Mesendoderm (in vitro differentiated cells): ENCODE measurements at regions not wholly inside any gene's neighbourhood (a gene's known extent, or its start where the extent isn't known, plus 50 kb on each side); places are given as distances from the start of the nearest gene placed in this dataset.

ENCODE experiments used
- DNase-seq: peaks from one replicate; pipeline ENCODE4 v3.0.0; 2013
- H2AK5ac ChIP-seq: 2 replicates; pipeline ENCODE4 v1.6.1; 2013; ENCODE audit warnings: low read length, inconsistent platforms
- H2BK120ac ChIP-seq: 2 replicates; pipeline ENCODE4 v1.6.1; 2013; ENCODE audit warnings: low read depth, mild to moderate bottlenecking, low read length, moderate library complexity, mixed read lengths
- H2BK15ac ChIP-seq: replicated peaks from 2 replicates; pipeline ENCODE4 v1.6.1; 2013; ENCODE audit warnings: low read depth, mild to moderate bottlenecking, moderate library complexity
- H2BK5ac ChIP-seq: 2 replicates; pipeline ENCODE4 v1.6.1; 2013; ENCODE audit warnings: low read length, inconsistent platforms
- H3K18ac ChIP-seq: 2 replicates; pipeline ENCODE4 v1.6.1; 2013; ENCODE audit warnings: mild to moderate bottlenecking, low read length, mixed read lengths
- H3K23ac ChIP-seq: one replicate; pipeline ENCODE4 v1.6.1; 2013; ENCODE audit warnings: low read length
- H3K27ac ChIP-seq: 2 replicates; pipeline ENCODE4 v1.5.1; 2013; ENCODE audit warnings: low read depth, mild to moderate bottlenecking, inconsistent platforms, low read length, moderate library complexity
- H3K27me3 ChIP-seq: 2 replicates; pipeline ENCODE4 v1.6.1; 2013; ENCODE audit warnings: low read length, control low read depth, mild to moderate bottlenecking, inconsistent platforms; ENCODE audit not compliant: insufficient read depth, poor library complexity
- H3K36me3 ChIP-seq: 2 replicates; pipeline ENCODE4 v1.6.1; 2013; ENCODE audit warnings: low read length, inconsistent platforms; ENCODE audit not compliant: control insufficient read depth, insufficient read depth
- H3K4ac ChIP-seq: one replicate; pipeline ENCODE4 v1.6.1; 2013; ENCODE audit warnings: low read depth, mild to moderate bottlenecking, low read length, moderate library complexity
- H3K4me1 ChIP-seq: 2 replicates; pipeline ENCODE4 v1.6.1; 2013; ENCODE audit warnings: low read depth, low read length, inconsistent platforms; ENCODE audit not compliant: control insufficient read depth
- H3K4me2 ChIP-seq: 2 replicates; pipeline ENCODE4 v1.6.1; 2013; ENCODE audit warnings: low read length
- H3K4me3 ChIP-seq: 2 replicates; pipeline ENCODE4 v1.5.1; 2013; ENCODE audit warnings: mild to moderate bottlenecking, low read length
- H3K56ac ChIP-seq: one replicate; pipeline ENCODE4 v1.6.1; 2013; ENCODE audit warnings: low read length
- H3K79me1 ChIP-seq: 2 replicates; pipeline ENCODE4 v1.6.1; 2013; ENCODE audit warnings: low read length, inconsistent platforms
- H3K79me2 ChIP-seq: 2 replicates; pipeline ENCODE4 v1.6.1; 2013; ENCODE audit warnings: mild to moderate bottlenecking, low read length; ENCODE audit not compliant: control insufficient read depth, insufficient read depth
- H3K9ac ChIP-seq: 2 replicates; pipeline ENCODE4 v1.6.1; 2013; ENCODE audit warnings: low read length, inconsistent platforms
- H4K5ac ChIP-seq: one replicate; pipeline ENCODE4 v1.6.1; 2013; ENCODE audit warnings: low read length
- H4K8ac ChIP-seq: one replicate; pipeline ENCODE4 v1.6.1; 2013; ENCODE audit warnings: low read depth, mild to moderate bottlenecking, control low read depth, low read length, moderate library complexity
- WGBS: extraction: QIAGEN DNeasy Blood & Tissue Kit; methylation state at CpG from one replicate; pipeline ENCODE4 v1.1.7; 2013; ENCODE audit warnings: low lambda C conversion rate, missing lambda C conversion rate; ENCODE audit not compliant: insufficient coverage; ENCODE audit errors: extremely low coverage; 5-methylcytosine and 5-hydroxymethylcytosine counted together

- H4K8ac ChIP-seq, result no peak overlapping the region
- no peaks in the 10 kb centered on the region for H3K36me3 ChIP-seq
- H2BK5ac ChIP-seq, result no peak overlapping the region
- H2AK5ac ChIP-seq, result no peak overlapping the region
- H2BK15ac ChIP-seq, result no peak overlapping the region
- H3K4me2 ChIP-seq, result no peak overlapping the region
- no peak overlapping the region for H3K9ac ChIP-seq
- H3K27me3 ChIP-seq, result no peaks in the 10 kb centered on the region
- H3K27ac ChIP-seq, result no peak overlapping the region
- no peaks in the 10 kb centered on the region for H3K79me1 ChIP-seq
- no peak overlapping the region for H2BK120ac ChIP-seq
- H4K5ac ChIP-seq, result no peak overlapping the region
- no peak for DNase-seq
- no peaks in the 10 kb centered on the region for H3K79me2 ChIP-seq
- no peak overlapping the region for H3K4ac ChIP-seq
- no peak overlapping the region for H3K18ac ChIP-seq
- H3K56ac ChIP-seq, result no peak overlapping the region
- H3K4me3 ChIP-seq, result no peak overlapping the region
- peaks cover 2% of the 10 kb centered on the region for H3K4me1 ChIP-seq
- no peak overlapping the region for H3K23ac ChIP-seq
Observed at GRCh38 chr5:30928956-30929355, 264.5 kb upstream of the CDH6 start.

GRCh38 chr5:30926218-30926617 is 267.3 kb upstream of the CDH6 start:
- H3K18ac ChIP-seq, result no peak overlapping the region
- H2AK5ac ChIP-seq, result no peak overlapping the region

GRCh38 chr5:30921388-30921787 is 272.1 kb upstream of the CDH6 start:
- no peak overlapping the region for H2BK120ac ChIP-seq
- H3K4ac ChIP-seq, result no peak overlapping the region
- H3K4me3 ChIP-seq, result no peak overlapping the region
- no peak overlapping the region for H4K5ac ChIP-seq
- H3K9ac ChIP-seq, result no peak overlapping the region
- H2BK15ac ChIP-seq, result no peak overlapping the region
- H3K27ac ChIP-seq, result no peak overlapping the region
- H3K56ac ChIP-seq, result no peak overlapping the region
- no CpG with 5 or more reads among the region's 5 CpGs for WGBS
- no peaks in the 10 kb centered on the region for H3K36me3 ChIP-seq
- DNase-seq, result no peak
- no peak overlapping the region for H2BK5ac ChIP-seq
- H2AK5ac ChIP-seq, result no peak overlapping the region
- H3K23ac ChIP-seq, result no peak overlapping the region
- no peaks in the 10 kb centered on the region for H3K79me2 ChIP-seq
- no peaks in the 10 kb centered on the region for H3K4me1 ChIP-seq
- H3K27me3 ChIP-seq, result no peaks in the 10 kb centered on the region
- H3K18ac ChIP-seq, result no peak overlapping the region
- H4K8ac ChIP-seq, result no peak overlapping the region
- H3K79me1 ChIP-seq, result no peaks in the 10 kb centered on the region
- no peak overlapping the region for H3K4me2 ChIP-seq

More at GRCh38 chr5:30926218-30926617, 267.3 kb upstream of the CDH6 start:
- H3K4me3 ChIP-seq, result no peak overlapping the region
- no peak overlapping the region for H3K4ac ChIP-seq
- H3K79me1 ChIP-seq, result no peaks in the 10 kb centered on the region
- no peak overlapping the region for H2BK15ac ChIP-seq
- no CpG with 5 or more reads among the region's 3 CpGs for WGBS
- H3K27ac ChIP-seq, result no peak overlapping the region
- H3K23ac ChIP-seq, result no peak overlapping the region
- no peak overlapping the region for H3K9ac ChIP-seq
- H2BK5ac ChIP-seq, result no peak overlapping the region
- no peaks in the 10 kb centered on the region for H3K4me1 ChIP-seq
- H3K36me3 ChIP-seq, result no peaks in the 10 kb centered on the region
- no peaks in the 10 kb centered on the region for H3K27me3 ChIP-seq
- H4K5ac ChIP-seq, result no peak overlapping the region
- H3K56ac ChIP-seq, result no peak overlapping the region
- no peaks in the 10 kb centered on the region for H3K79me2 ChIP-seq
- no peak for DNase-seq
- no peak overlapping the region for H2BK120ac ChIP-seq
- no peak overlapping the region for H4K8ac ChIP-seq
- H3K4me2 ChIP-seq, result no peak overlapping the region

GRCh38 chr5:30918171-30918570 is 275.3 kb upstream of the CDH6 start:
- Histone ChIP-seq H3K36me3 (no peaks in the 10 kb centered on the region), H2AK5ac (no peak overlapping the region), H3K27ac (no peak overlapping the region), H4K5ac (no peak overlapping the region), H2BK5ac (no peak overlapping the region), H3K56ac (no peak overlapping the region), H3K79me1 (no peaks in the 10 kb centered on the region), H2BK15ac (no peak overlapping the region), H3K23ac (no peak overlapping the region), H3K4me3 (no peak overlapping the region), H4K8ac (no peak overlapping the region), H3K4ac (no peak overlapping the region), H2BK120ac (no peak overlapping the region), H3K4me2 (no peak overlapping the region), H3K9ac (no peak overlapping the region), H3K4me1 (no peaks in the 10 kb centered on the region), H3K27me3 (no peaks in the 10 kb centered on the region), H3K18ac (no peak overlapping the region), H3K79me2 (no peaks in the 10 kb centered on the region)
- no CpG with 5 or more reads among the region's 5 CpGs for WGBS
- peak; percentile 61 for DNase-seq

GRCh38 chr5:30908356-30908755 is 285.1 kb upstream of the CDH6 start:
- no peak overlapping the region for H2AK5ac ChIP-seq
- H4K8ac ChIP-seq, result no peak overlapping the region
- no peaks in the 10 kb centered on the region for H3K4me1 ChIP-seq
- H3K23ac ChIP-seq, result no peak overlapping the region
- no peak overlapping the region for H4K5ac ChIP-seq
- DNase-seq, result peak; percentile 40
- H3K9ac ChIP-seq, result no peak overlapping the region
- no peak overlapping the region for H2BK120ac ChIP-seq
- no peak overlapping the region for H3K56ac ChIP-seq
- H3K27me3 ChIP-seq, result no peaks in the 10 kb centered on the region
- H3K27ac ChIP-seq, result no peak overlapping the region
- H2BK5ac ChIP-seq, result no peak overlapping the region
- no peaks in the 10 kb centered on the region for H3K79me1 ChIP-seq
- H3K18ac ChIP-seq, result no peak overlapping the region
- no peak overlapping the region for H3K4me3 ChIP-seq
- H3K4me2 ChIP-seq, result no peak overlapping the region
- no peaks in the 10 kb centered on the region for H3K36me3 ChIP-seq
- H2BK15ac ChIP-seq, result no peak overlapping the region
- no CpG with 5 or more reads among the region's 3 CpGs for WGBS
- H3K79me2 ChIP-seq, result no peaks in the 10 kb centered on the region
- H3K4ac ChIP-seq, result no peak overlapping the region

GRCh38 chr5:30900367-30900766 is 293.1 kb upstream of the CDH6 start:
- no peaks in the 10 kb centered on the region for H3K79me2 ChIP-seq
- H2BK5ac ChIP-seq, result no peak overlapping the region
- no peak overlapping the region for H3K27ac ChIP-seq
- no peaks in the 10 kb centered on the region for H3K27me3 ChIP-seq
- no peak overlapping the region for H3K18ac ChIP-seq
- no peak overlapping the region for H4K8ac ChIP-seq
- H3K56ac ChIP-seq, result no peak overlapping the region
- no peak overlapping the region for H3K4me3 ChIP-seq
- H3K79me1 ChIP-seq, result no peaks in the 10 kb centered on the region
- H2AK5ac ChIP-seq, result no peak overlapping the region
- no peak overlapping the region for H2BK15ac ChIP-seq
- no peak overlapping the region for H4K5ac ChIP-seq
- no peaks in the 10 kb centered on the region for H3K36me3 ChIP-seq
- no peak overlapping the region for H3K4me2 ChIP-seq
- no peak for DNase-seq
- H3K9ac ChIP-seq, result no peak overlapping the region
- no peak overlapping the region for H2BK120ac ChIP-seq
- no peaks in the 10 kb centered on the region for H3K4me1 ChIP-seq
- H3K4ac ChIP-seq, result no peak overlapping the region
- H3K23ac ChIP-seq, result no peak overlapping the region
